ENCODE measurements at regions not wholly inside any gene's neighbourhood (a gene's known extent, or its start where the extent isn't known, plus 50 kb on each side); places are given as distances from the start of the nearest gene placed in this dataset.

- POLR2A ChIA-PET (ENCODE audit: unreplicated experiment) = no interaction called here
These were observed 661.3 kb upstream of the B3GAT1 start for GRCh38 chr11:135073381-135073780.

GRCh38 chr11:135069890-135070289 lies 657.8 kb upstream of the B3GAT1 start:
- H3K9me3 ChIP-seq (ENCODE audit: insufficient read depth, low read depth) = no peaks in the 10 kb centered on the region
- H3K27me3 ChIP-seq (ENCODE audit: insufficient read depth, low read depth) = 0 out of 2 replicates have a peak, but pooled peaks cover 6% of the 10 kb centered on the region
- H3F3A ChIP-seq (ENCODE audit: insufficient read depth, low read depth) = no peaks in the 10 kb centered on the region
- H3K79me2 ChIP-seq (ENCODE audit: low read depth) = no peaks in the 10 kb centered on the region
- no peaks in the 10 kb centered on the region for H3K9me2 ChIP-seq (ENCODE audit: insufficient read depth)
- peak in 1 of 2 experiments; percentile 68 for DNase-seq
- H3K27ac ChIP-seq = no peak overlapping the region
- H2AFZ ChIP-seq = no peak overlapping the region
- no peak overlapping the region for H3K4me3 ChIP-seq
- intact Hi-C loops (cut with micrococcal nuclease; ENCODE audit: unreplicated experiment) = no loop called here
- TF ChIP-seq EZH2 (IDR thresholded peaks at IDR 0.05; ENCODE audit: low read depth) (no peak), CTCF (conservative IDR thresholded peaks at IDR 0.05) (no peak)
- no peaks in the 10 kb centered on the region for H3K36me3 ChIP-seq (ENCODE audit: low read depth)
- no peak overlapping the region for H3K4me2 ChIP-seq
- POLR2A ChIA-PET (ENCODE audit: unreplicated experiment) = no interaction called here
- CTCF ChIA-PET = no interaction called here
- H3K4me1 ChIP-seq (replicated peaks; ENCODE audit: insufficient read depth) = no peaks in the 10 kb centered on the region
- no TSS peak for BruUV-seq (replicated peaks)
- no peaks in the 10 kb centered on the region for H4K20me1 ChIP-seq (ENCODE audit: insufficient read depth)

More at GRCh38 chr11:135073381-135073780, 661.3 kb upstream of the B3GAT1 start:
- Histone ChIP-seq H3K9me2 (ENCODE audit: insufficient read depth) (no peaks in the 10 kb centered on the region), H3K9me3 (ENCODE audit: insufficient read depth, low read depth) (no peaks in the 10 kb centered on the region), H3K4me2 (no peak overlapping the region), H3K27me3 (ENCODE audit: insufficient read depth, low read depth) (0 out of 2 replicates have a peak, but pooled peaks cover 4% of the 10 kb centered on the region), H4K20me1 (ENCODE audit: insufficient read depth) (no peaks in the 10 kb centered on the region), H2AFZ (no peak overlapping the region), H3K4me3 (no peak overlapping the region), H3K79me2 (ENCODE audit: low read depth) (no peaks in the 10 kb centered on the region), H3K36me3 (ENCODE audit: low read depth) (no peaks in the 10 kb centered on the region), H3K4me1 (replicated peaks; ENCODE audit: insufficient read depth) (no peaks in the 10 kb centered on the region), H3K27ac (no peak overlapping the region), H3F3A (ENCODE audit: insufficient read depth, low read depth) (0 out of 2 replicates have a peak, but pooled peaks cover 4% of the 10 kb centered on the region)
- BruUV-seq (replicated peaks) = no TSS peak
- intact Hi-C loops (cut with micrococcal nuclease; ENCODE audit: unreplicated experiment) = no loop called here
- no peak for DNase-seq
- CTCF ChIA-PET = no interaction called here
- TF ChIP-seq CTCF (conservative IDR thresholded peaks at IDR 0.05) = no peak

- Histone ChIP-seq H3K4me3 (no peak overlapping the region), H3K27ac (no peak overlapping the region), H2AFZ (no peak overlapping the region), H3K79me2 (ENCODE audit: low read depth) (no peaks in the 10 kb centered on the region), H4K20me1 (ENCODE audit: insufficient read depth) (no peaks in the 10 kb centered on the region), H3K36me3 (ENCODE audit: low read depth) (no peaks in the 10 kb centered on the region), H3F3A (ENCODE audit: insufficient read depth, low read depth) (no peaks in the 10 kb centered on the region), H3K27me3 (ENCODE audit: insufficient read depth, low read depth) (0 out of 2 replicates have a peak, but pooled peaks cover 6% of the 10 kb centered on the region), H3K9me3 (ENCODE audit: insufficient read depth, low read depth) (no peaks in the 10 kb centered on the region), H3K4me2 (no peak overlapping the region), H3K4me1 (replicated peaks; ENCODE audit: insufficient read depth) (no peaks in the 10 kb centered on the region), H3K9me2 (ENCODE audit: insufficient read depth) (no peaks in the 10 kb centered on the region)
- ChIA-PET CTCF (no interaction called here), POLR2A (ENCODE audit: unreplicated experiment) (no interaction called here)
- TF ChIP-seq CTCF (conservative IDR thresholded peaks at IDR 0.05) = no peak
- no peak for TF ChIP-seq EZH2 (IDR thresholded peaks at IDR 0.05; ENCODE audit: low read depth)
- intact Hi-C loops (cut with micrococcal nuclease; ENCODE audit: unreplicated experiment) = no loop called here
- BruUV-seq (replicated peaks) = no TSS peak
- DNase-seq = no peak
These were observed 657.0 kb upstream of the B3GAT1 start for GRCh38 chr11:135069063-135069462.
